ENCODE measurements at regions not wholly inside any gene's neighbourhood (a gene's known extent, or its start where the extent isn't known, plus 50 kb on each side); places are given as distances from the start of the nearest gene placed in this dataset.
"Not testable (repeated sequence)": the region's sequence is repeated elsewhere in the genome, so short reads cannot be mapped to it uniquely, and the experiment has no call there.

DNA sequence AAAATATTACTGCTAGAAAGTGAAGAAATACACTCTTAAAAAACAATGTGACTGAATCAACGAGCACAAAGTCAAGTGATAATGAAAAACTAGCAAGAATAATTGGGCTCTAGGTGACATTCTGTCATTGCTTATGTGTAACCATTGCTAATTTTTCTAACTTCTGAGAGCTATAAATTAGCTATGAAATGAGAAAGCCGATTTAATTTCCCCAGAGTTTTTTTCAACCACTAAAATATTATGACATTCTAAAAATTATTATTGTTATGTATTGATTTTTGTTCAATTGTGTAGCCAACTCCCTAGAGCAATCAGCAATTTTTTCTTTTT lies 458.6 kb upstream of the ATXN8OS start:
- no peak for DNase-seq

DNA sequence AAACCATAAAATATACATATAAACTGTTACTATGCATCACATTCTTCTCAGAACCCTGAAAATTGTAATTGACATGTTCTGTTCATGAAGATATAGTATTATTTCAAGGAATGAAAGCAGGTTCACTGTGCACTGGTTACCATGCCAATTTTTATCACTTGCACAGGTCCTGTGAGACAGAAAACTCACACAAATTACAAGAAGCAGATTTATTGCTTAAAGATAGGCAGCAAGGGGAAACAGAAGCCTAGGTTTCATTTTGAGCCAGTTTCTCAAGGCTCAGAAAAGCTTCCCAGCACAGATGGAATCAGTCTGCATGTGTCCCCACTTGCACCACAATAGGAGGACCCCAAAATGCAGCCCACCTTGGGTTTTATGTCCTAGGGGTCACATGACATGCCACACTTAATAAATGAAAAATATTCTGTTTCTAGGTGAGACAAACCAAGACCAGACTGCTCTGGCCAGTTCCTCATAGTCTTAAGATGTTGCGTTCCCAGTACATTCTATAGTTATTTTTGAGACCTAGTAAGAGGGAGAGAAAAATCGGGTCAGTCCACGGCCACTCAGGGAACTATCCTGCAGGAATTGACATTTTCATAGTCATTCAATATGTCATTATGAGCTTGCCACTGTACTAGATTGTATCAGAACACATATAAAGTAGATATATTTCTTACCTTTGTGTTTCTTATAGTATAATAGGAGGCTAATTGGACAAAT lies 459.1 kb upstream of the ATXN8OS start:
- no peak for DNase-seq

DNA sequence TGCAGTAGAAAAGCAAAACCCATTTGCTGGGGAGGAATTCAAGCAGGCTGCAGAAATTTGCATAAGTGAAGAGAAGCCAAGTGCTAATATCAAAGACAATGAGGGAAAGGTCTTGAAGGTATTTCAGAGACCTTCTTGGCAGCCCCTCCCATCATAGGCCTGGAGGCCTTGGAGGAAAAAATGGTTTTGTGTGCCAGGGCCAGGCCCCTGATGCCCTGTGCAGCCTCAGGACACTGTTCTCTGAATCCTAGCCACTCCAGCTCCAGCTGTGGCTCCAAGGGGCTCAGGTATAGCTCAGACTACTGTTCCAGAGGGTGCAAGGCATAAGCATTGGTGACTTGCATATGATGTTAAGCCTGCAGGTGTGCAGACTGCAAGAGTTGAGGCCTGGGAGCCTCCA lies 463.2 kb upstream of the ATXN8OS start:
- no peak for DNase-seq

DNA sequence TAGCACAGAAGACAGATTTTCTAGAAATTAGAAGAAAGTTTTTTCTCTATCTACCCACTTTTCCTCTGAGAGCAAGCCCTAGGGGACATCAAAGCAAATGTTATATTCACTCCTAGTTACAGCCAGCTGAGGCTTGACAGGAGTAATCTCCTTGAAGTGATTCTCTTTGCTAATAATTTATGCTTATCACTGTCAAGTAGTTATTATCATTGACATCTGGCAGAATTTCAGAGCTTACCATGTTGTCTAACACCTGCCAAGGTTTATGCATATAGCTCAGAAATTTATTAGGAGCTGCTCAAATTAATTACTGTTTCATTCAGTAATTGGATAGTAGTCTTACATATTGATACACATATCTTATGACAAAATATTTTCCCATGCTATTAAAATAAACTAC lies 465.9 kb upstream of the ATXN8OS start:
- no peak for DNase-seq

DNA sequence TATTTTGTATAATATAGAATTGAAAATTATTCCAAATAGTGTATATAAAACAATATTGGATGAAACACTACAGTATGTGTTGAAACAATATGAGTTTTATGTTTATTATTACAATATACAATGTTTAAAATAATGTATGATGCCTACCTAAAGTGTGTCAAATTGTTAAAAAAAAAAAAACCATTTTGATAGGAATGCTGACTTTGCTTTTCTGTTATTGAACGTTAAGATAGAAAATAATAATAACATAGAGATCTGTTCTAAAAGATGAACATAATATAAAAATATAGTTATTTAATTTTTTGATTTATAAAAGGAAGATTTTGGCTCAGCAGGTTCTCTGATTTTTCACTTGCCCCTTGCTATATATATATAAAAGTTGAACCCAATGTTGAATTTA lies 474.6 kb upstream of the ATXN8OS start:
- no peak for DNase-seq

DNA sequence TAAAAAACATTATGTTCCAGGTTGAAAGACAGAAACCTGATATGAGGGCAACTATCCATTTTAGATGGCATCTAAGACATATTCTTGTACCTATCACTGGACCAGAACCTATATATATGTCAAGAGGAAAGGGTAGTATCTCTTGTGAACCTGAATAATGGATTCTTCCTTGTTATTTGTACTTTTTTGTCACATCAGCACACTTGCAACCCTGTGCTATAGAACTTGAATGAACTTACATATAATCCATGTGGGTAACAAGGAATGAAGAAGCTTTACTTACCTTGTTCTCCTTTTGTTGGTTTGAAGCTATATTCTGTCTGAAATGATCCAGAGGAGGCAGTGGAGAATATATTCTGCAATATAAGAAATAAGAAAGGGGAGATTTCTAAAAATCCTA lies 483.7 kb upstream of the ATXN8OS start:
- DNase-seq: no peak

DNA sequence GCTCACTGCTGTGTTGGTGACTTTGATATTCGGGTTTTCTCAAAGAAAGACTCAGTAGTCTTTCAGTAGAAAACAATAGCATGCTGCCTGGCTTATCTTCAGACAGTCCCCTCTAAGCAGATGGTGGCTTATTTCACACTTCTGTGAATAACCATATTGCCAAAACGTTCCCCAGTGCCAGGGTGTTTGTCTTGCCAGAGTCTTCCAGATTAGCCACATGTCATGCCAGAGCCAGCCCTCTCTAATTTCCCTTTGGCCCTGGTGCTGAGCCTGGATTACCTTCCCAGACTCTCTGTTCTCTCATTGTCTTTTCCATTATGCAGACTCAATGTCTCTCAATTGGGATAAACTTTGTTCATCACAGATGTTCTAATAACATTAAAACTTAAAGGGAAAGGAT lies 488.0 kb upstream of the ATXN8OS start:
- DNase-seq: no peak

DNA sequence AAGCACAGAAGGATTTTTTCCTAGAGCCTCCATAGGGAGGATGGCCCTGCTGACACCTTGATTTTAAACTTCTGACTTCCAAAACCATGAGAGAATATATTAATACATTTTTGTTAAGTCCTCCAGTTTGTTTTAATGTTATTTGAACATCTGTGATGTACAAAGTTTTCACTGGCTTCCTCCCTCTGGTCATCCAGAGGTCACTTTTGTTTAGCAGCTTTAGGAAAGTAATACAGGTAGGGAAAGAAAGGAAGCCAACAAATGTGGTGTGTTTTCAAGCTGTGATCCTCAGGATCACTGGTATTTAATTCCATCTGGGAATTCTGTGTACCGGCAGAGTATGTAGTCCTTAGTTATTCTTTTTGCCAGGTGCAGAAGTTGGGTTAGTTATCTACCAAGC lies 488.8 kb upstream of the ATXN8OS start:
- no peak for DNase-seq

DNA sequence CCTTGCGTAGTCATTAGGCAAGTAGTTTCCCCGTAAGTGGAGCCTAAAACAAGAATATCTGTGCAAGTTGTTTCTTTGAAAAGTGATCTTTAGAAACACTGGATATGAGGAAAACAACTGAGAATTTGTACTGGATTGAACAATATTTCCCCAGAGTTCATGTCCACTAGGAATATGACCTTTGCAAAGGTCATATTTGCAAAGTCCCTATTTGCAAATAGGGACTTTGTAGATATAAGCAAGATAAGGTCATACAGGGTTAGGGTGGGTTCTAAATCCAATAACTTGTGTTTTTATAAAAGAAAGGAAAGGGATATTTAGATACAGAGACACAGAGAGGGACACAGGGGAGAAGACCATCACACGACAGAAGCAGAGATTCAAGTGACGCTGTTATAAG lies 489.2 kb upstream of the ATXN8OS start:
- DNase-seq: no peak

DNA sequence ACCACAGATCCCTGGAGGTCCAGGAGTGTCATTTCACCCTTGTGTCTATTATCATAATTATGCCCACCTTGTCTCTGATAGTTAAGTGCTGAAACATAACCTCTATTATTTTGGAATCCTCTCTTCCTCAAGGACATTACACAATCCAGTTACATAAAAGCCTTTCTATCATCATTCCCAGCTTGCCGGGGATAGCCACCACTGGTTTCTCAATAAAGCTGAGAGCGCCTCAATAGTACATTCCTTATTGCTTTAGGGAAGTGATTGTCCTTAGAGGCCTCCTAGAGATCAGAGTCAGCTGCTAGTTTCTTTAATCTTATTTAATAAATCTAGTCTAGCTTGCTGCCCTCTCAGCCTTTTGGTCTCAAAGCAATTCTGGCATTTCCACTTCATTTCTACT lies 490.0 kb upstream of the ATXN8OS start:
- DNase-seq: no peak

DNA sequence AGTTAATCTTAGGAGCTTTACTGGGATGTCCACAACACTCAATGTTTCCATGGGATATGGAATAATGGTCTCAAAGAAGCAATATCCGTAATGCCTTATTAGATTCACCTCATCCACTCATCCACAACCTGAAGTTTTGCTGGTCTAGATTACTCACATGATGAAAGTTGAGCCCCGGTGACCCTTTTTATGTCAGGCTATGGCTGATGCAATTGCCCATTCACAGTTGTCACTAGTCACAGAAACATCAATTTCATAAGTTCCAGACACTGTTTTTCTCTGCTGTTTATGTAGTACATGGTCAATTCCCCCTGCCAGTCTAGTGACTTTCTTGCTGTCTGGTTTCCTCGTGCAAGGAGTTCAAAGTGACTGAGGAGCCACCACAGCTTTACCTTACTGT lies 491.2 kb upstream of the ATXN8OS start:
- DNase-seq: no peak

DNA sequence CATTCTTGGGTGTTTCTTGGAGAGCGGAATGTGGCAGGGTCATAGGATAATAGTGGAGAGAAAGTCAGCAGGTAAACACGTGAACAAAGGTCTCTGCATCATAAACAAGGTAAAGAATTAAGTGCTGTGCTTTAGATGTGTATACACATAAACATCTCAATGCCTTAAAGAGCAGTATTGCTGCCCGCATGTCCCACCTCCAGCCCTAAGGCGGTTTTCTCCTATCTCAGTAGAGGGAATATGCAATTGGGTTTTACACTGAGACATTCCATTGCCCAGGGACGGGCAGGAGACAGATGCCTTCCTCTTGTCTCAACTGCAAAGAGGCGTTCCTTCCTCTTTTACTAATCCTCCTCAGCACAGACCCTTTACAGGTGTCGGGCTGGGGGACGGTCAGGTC lies 492.6 kb upstream of the ATXN8OS start:
- not testable (repeated sequence) for DNase-seq

DNA sequence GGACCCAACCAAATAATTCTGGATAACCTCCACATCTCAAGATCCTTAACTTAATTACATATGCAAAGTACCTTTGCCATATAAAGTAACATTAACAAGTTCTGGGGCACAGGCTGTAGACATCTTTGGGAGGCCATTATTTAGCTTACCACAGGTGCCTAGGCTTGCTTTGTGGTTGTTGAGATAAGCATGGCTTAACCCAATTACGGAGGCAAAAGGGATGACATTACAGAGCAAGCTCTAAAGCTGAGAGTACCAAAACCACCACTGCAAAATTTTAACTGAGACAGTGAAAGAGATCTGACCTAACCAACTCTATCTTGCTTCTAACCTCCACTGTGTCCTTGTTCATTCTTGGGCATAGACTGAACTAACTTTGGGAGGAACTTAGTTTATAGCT lies 502.9 kb upstream of the ATXN8OS start:
- DNase-seq: no peak

DNA sequence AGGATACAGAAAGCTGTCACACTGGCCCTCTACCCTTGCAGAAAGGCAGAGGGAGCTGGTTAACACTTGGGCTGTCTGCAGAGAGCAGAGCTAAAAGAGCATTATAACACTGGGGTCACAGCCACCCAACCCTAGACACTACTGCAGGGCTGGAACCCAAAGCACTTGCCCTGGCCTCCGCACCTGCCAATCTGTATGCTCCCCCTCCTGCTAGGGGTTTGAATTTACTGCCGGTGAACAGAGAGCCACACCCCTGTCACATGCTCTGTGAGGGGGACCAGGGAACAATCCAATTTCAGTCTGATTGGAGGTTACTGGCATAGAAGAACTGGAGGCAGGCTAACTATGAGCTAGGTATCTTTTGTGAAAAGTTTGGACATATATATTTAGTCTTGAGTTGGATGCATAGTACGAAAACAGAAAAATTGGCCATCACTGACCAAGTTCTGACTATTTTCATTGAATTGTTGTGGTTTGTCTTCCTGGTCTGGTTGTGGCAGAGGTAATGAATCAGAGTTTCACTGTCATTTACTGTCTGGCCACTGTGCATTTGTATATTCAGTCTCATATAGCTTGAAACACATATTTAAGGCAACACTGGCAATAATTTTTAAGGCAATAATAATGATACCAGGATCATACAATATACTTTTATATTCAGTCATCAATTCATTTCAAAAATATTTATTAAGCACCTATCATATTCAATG lies 504.3 kb upstream of the ATXN8OS start:
- DNase-seq: no peak

DNA sequence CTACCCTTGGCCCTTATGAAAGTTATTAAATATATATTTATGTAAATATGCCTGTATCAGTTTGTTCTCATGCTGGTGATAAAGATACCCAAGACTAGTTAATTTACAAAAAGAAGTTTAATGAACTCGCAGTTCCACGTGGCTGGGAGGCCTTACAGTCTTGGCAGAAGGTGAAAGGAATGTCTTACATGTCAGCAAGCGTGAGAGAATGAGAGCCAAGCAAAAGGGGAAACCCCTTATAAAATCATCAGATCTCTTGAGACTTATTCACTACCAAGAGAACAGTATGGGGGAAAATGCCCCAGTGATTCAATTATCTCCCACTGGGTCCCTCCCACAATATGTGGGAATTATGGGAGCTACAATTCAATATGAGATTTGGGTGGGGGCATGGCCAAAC lies 506.0 kb upstream of the ATXN8OS start:
- DNase-seq: no peak

DNA sequence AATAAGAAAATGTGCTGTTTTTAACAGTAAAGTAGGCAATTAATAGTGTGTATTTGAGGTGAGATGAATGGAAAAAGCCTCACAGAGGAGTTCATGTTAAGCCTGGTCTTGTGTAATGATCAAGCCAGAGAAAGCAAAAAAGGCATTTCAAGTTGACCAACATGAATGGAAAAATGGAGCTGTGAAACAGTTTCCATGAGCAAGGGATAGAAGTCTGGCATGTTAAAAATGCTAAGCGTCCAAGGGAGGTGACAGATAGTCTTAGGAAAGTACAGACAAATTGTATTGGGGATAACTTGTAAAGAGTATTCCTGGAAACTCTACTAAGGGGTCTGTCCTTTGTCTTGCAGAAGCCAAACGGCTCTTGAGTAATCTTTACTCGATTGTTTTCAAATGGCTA lies 506.8 kb upstream of the ATXN8OS start:
- DNase-seq: no peak

DNA sequence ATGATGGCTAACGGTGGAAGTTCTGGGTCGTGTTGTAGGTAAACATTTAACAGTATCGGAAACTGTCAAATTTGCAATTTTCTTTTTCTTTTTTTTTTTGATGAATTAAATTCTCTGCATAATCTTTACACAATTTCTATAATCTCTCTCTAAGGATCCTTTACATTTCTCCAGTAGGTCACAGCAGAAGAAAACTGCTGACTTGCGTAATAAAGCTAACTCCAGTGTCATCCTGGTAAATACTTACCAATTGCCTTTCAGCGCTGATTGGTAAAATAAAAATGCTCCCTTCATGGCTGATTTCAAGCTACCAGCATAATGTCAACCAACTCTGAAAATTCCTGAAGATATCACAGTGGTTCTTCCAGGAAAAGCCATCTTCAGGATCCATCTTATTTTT lies 510.5 kb upstream of the ATXN8OS start:
- DNase-seq: no peak

DNA sequence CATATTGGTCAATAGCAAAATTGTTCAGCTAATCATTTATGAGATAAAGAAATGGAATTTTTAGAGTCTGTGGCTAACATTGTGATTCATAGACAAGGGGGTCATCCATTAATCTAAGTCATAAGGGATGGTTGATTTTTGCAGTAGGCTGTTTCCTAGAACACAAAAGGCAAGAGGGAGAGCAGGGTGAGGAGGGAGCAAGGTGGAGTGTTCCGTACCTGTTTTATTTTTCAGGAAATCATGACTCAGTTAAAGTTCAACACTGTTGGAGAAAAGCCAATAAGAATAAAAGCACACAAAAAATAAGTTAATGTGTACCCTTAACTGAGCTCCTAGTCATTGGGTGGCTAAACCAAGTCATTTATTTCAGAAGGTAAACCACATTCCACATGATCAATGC lies 512.4 kb upstream of the ATXN8OS start:
- DNase-seq: no peak

DNA sequence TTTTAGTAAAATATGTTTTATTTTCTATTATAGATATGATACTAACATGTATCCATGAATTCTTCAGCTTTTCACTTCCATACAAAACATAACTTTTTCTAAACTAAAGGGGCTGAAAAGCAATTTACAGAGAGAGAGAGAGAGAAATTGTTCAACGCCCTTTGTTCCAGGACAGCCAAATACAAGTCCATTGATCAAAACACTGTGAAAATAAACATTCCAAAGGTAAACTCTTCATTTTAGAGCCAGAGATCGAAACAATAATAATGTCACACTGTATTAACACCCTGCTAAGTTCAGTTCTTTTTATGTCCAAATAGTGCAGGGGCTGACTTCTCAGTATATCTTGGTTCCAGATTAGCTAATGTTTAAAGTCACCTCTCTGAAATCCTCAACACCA lies 516.2 kb upstream of the ATXN8OS start:
- no peak for DNase-seq

DNA sequence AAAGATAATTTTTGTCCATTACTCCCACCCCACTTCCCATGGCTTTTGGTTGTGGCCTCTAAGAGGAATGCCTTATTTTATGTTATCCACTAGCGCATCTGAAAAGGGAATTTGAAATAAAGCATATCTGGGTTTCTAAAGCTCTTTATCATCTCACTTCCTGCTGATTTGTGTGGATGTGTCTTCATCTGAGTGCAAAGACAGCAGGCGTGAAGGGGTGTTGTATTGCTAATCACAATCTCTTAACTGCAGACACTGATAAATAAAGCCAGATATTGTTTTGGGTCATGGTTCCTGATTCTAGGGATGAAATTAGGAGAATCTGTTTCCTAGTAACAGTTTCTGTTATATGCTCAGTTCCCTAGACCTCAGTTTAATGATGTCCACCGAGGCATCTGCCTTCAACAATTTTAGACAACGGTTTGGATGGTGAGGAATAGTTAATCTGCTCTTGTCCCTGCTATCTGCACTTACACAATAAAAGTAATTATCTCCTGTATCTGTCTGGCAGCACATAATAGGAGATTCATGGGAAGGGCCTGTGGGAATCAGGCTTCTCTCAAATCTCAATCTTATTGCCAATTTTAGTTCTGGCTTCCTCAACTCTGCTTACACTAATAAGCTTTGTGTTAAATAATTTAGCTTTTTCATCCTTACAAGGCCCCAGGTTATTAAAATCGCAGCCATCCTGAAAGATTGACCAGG lies 517.9 kb upstream of the ATXN8OS start:
- DNase-seq: no peak

DNA sequence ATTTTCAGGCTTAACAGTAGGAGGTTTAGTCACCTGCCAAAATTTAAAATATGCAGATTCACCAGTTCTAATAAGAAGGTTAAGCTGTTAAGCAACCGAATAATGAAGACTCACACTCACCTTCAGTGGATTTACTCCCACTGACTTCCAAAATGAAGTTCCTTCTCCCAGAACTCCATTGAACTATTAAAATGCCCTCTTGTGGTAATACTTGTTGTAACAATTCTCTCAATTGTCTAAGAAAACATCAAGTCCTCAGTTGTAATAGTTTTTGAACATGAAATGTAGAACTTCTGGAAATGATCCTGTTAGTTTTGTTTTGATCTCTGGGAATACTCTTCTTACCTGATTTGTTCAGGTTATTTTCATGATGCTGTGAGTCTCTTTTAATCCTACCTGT lies 522.0 kb upstream of the ATXN8OS start:
- no peak for DNase-seq

DNA sequence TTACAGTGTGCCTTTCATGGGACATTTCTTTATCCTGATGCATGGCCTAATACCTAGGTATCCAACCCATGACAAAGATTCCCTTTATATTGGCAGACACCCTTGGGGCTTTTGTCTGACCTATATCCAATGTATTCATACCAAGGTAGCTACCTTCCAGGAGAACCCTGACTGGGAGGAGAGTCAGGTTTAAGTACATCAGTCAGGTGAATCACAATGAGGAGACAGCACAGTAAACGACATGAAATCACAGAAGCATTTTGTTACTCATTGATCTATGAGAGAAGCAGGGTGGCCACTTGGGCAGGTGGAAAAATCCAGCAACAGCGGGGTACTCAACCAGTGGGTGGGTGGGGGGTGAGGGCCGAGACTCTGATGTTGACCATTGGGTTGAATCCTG lies 527.4 kb upstream of the ATXN8OS start:
- DNase-seq: no peak

DNA sequence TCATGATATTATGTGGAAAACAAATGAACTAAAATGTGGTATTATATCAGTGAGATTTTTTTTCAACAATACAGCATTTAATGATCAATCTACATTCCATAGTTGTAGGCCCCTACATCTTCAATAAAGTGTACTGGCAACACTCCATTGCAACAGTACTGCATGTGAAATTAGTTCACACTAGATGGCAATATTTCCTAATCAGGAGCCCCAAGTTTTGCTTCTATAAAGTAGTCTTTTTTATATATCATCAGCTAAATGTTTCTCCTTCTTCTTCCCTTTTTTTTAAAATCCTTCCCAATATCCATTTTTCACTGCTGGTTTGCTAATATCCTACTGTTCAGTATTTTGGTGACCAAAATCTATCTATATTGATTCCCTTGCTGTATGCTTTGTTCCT lies 528.3 kb upstream of the ATXN8OS start:
- DNase-seq: no peak

DNA sequence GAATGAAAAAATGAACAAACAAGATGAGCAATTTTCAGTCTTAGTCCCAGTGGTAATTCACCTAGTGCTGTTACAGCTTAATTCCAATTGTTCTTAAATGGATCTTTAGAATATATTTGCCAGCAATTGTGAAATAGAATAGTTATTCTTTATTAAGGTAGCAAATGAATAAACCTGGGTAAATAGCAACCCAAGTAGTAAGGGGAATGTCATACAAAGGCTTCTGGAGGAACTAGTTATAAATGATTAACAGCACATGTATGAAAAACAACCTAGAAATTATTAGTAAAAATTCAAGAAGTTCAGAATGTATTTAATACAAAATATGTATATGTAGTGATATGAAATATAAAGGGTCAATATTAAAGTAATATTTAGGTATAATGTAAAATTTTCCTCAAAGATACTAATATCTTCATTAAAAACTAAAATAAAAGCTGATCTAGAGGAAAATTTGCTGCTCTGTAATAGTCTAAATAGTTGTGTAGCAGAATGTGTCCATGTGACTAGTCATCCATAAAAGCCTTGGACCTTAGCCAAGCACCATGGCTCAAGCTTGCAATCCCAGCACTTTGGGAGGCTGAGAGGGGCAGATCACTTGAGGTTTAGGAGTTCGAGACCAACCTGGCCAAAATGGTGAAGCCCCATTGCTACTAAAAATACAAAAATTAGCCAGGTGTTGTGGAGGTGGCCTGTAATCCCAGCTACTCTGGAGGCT lies 535.9 kb upstream of the ATXN8OS start:
- no peak for DNase-seq
